ENCODE measurements at regions not wholly inside any gene's neighbourhood (a gene's known extent, or its start where the extent isn't known, plus 50 kb on each side); places are given as distances from the start of the nearest gene placed in this dataset.

DNA sequence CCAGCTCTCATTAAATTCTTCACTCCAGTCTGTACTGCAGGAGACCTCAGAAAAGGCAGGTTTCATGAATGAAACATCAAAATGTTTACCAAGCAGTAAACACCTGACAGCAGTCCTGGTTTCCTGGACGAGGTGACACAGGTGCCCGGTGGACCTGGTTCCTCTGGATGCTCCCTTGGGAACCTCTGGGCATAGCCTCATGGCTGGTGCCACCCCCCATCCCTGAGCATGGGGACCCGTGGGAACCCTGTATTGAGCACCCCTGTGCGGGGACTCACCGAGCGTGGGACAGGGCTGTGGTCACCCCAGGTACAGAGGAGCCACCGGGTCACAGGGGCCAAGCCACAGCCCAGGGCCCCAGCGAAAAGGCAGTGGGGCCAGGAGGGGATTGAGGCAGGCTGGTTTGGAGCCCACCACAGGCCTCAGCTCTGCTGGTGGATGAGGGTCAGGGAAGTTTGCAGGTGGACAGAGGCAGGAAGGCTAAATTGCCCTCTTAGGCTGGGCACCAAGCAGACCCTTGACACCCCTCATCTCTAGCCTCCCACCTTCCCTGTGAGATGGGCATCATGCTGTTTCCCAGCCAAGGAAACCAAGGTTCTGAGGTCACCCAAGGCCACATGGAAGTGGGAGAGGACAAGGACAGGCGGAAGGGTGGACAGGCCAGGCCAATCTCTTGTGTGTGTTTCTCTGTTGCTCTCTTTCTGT is 158.4 kb downstream of the PTPRU start:
- Histone ChIP-seq H3K9me3 (peaks cover 0 to 6% (median 1%) of the 10 kb centered on the region in 4 donors), H3K27ac (no peak overlapping the region), H3K4me1 (peaks cover 0 to 4% (median 0%) of the 10 kb centered on the region in 4 donors), H3K4me3 (no peak overlapping the region), H3K27me3 (no peaks in the 10 kb centered on the region), H3K36me3 (no peaks in the 10 kb centered on the region)
- TF ChIP-seq, protein P1, sequence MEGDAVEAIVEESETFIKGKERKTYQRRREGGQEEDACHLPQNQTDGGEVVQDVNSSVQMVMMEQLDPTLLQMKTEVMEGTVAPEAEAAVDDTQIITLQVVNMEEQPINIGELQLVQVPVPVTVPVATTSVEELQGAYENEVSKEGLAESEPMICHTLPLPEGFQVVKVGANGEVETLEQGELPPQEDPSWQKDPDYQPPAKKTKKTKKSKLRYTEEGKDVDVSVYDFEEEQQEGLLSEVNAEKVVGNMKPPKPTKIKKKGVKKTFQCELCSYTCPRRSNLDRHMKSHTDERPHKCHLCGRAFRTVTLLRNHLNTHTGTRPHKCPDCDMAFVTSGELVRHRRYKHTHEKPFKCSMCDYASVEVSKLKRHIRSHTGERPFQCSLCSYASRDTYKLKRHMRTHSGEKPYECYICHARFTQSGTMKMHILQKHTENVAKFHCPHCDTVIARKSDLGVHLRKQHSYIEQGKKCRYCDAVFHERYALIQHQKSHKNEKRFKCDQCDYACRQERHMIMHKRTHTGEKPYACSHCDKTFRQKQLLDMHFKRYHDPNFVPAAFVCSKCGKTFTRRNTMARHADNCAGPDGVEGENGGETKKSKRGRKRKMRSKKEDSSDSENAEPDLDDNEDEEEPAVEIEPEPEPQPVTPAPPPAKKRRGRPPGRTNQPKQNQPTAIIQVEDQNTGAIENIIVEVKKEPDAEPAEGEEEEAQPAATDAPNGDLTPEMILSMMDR (IDR thresholded peaks at IDR 0.05), result no peak
- TF ChIP-seq POLR2A (IDR thresholded peaks at IDR 0.05) (no peak), EP300 (IDR thresholded peaks at IDR 0.05) (no peak), POLR2AphosphoS5 (IDR thresholded peaks at IDR 0.05) (no peak)
- 72 to 73% methylated on average over 6 to 9 of the region's 9 CpGs for whole genome bisulfite sequencing, 2 donors
- DNase-seq (no peak), ATAC-seq (ENCODE audit: low FRiP score in 2 of 2) (no peak)

DNA sequence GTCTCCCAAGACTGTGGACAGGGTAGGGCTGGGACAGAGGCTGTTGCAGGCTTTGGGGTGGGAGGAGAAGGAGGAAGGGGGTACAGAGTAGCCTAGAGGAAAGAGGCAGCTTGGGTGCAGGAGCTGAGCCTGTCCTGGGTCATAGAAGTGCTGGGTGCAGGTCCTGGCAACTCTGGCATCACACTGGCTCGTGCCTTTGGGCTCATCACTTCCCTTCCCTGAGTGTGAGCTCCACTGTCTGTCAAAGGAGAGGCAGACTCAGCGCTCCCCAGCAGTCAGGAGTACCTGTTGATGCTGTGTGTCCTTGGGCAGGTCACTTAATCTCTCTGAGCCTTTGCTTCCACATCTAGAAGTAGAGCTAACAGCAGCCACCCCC is 157.1 kb downstream of the PTPRU start:
- Histone ChIP-seq H3K4me3 (no peak overlapping the region), H3K27ac (no peak overlapping the region), H3K4me1 (peaks cover 0 to 4% (median 0%) of the 10 kb centered on the region in 4 donors), H3K27me3 (no peaks in the 10 kb centered on the region), H3K9me3 (no peaks in the 10 kb centered on the region), H3K36me3 (no peaks in the 10 kb centered on the region)
- ATAC-seq (ENCODE audit: low FRiP score in 2 of 2) (no peak), DNase-seq (no peak)
- no peak for TF ChIP-seq POLR2AphosphoS5 (IDR thresholded peaks at IDR 0.05)
- TF ChIP-seq, protein P1 (IDR thresholded peaks at IDR 0.05), result no peak
- TF ChIP-seq POLR2A (IDR thresholded peaks at IDR 0.05), result no peak
- no peak for TF ChIP-seq EP300 (IDR thresholded peaks at IDR 0.05)
- WGBS, 2 donors, result 88 to 89% methylated on average over 2 of the region's 2 CpGs

DNA sequence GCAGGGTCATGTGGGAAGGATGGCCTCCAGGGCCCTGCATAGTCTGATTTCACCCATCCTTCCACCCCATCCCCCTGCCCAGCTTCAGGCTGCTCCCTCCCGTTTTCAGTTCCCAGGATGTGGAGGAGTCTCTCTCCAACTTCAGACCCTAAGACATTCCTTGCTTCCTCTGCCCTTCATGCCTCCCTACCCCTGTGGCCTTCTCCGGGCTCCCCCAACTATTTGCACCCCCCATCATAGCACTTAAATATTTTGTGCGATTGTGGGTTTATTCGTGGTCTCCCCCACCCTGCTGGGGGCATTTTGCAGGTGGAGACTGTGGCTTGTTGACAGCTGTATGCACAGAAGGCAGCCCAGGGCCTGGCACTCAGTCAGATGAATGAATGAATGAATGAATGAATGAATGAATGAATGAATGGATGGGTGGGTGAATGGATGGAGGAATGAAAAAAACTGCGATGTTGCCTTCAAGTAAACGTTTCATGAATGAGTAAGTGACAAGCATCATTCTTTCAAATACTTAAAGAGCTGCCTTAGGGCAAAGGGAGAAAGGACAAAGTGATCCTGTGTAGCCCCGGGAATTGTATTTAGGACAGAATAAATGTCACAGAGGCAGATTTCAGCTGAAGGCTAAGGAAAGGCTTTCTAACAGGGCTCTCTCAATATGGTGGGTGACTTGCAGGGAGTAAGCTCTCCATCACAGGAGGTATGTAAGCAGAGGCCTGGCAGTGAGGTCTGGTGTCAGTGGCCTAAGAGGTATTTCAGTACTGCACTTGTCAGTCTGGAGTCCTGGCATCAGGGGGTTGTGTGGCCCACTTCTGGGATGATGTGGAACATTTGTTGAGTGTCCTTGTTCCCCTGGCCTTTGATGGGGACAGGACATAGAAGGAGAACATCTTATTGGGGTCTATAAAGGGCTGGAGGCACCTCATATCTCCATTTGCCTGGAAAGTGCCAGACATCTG is 156.4 kb downstream of the PTPRU start:
- H3K27ac ChIP-seq, result no peak overlapping the region
- 63 to 71% methylated on average over 7 of the region's 7 CpGs for WGBS, 2 donors
- H3K27me3 ChIP-seq, result no peaks in the 10 kb centered on the region
- TF ChIP-seq, protein P1 (IDR thresholded peaks at IDR 0.05), result no peak
- TF ChIP-seq POLR2A (IDR thresholded peaks at IDR 0.05) (no peak), POLR2AphosphoS5 (IDR thresholded peaks at IDR 0.05) (no peak)
- ATAC-seq (ENCODE audit: low FRiP score in 2 of 2) (no peak), DNase-seq (no peak)
- H3K4me3 ChIP-seq, result no peak overlapping the region
- H3K9me3 ChIP-seq, result no peaks in the 10 kb centered on the region
- H3K36me3 ChIP-seq, result no peaks in the 10 kb centered on the region
- peaks cover 0 to 4% (median 0%) of the 10 kb centered on the region in 4 donors for H3K4me1 ChIP-seq

DNA sequence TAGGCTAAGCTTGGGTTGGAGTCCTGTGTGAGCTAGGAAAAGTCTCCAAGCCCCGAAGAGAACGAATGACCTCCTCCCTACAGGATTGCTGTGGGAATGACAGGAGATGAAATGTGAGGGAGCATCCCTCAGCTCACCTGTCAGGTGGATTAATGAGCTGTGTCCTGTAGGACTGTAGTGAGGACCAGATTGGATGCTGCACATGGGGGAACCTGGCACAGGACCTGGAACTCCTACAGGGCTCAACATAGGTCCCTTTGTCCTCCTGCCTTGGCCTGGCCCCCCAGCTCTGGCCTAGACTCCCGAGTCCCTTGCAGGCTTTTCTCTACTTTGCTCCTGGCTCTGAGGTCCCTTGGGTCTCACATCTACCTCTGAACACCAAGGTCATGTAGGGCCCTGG is 155.7 kb downstream of the PTPRU start:
- H3K27me3 ChIP-seq, result no peaks in the 10 kb centered on the region
- 40 to 67% methylated on average over 3 of the region's 3 CpGs for WGBS, 2 donors
- no peak overlapping the region for H3K4me3 ChIP-seq
- H3K27ac ChIP-seq, result no peak overlapping the region
- no peaks in the 10 kb centered on the region for H3K9me3 ChIP-seq
- DNase-seq, result no peak
- no peak for TF ChIP-seq POLR2AphosphoS5 (IDR thresholded peaks at IDR 0.05)
- TF ChIP-seq POLR2A (IDR thresholded peaks at IDR 0.05), result no peak
- no peak for ATAC-seq (ENCODE audit: low FRiP score in 2 of 2)
- H3K36me3 ChIP-seq, result no peaks in the 10 kb centered on the region
- peaks cover 0 to 4% (median 0%) of the 10 kb centered on the region in 4 donors for H3K4me1 ChIP-seq

DNA sequence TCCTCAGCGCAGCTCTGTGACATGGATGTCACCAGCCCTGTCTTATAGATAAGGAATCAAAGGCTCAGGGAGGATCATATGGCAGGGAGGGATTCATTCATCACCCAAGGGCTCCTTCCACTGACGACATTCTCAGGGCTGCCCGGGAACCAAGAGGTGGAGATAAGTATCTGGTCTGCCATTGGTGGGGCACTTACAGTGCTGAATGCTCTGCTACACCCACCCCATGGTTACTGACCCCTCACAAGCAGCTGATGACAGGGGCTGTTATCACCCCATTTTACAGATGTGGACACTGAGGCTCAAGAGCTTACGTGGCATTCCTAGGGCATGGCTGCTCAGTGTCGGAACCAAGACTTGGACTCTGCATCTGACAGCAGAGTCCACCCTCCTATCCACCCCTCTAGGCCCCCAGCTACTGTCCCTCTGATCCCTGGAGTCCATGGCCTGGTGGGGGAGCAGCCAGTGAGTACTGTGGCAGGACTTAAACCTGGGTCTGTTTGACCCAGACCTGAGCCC is 155.1 kb downstream of the PTPRU start:
- H3K4me1 ChIP-seq, result peaks cover 0 to 4% (median 0%) of the 10 kb centered on the region in 4 donors
- H3K4me3 ChIP-seq, result no peak overlapping the region
- no peak for DNase-seq
- TF ChIP-seq POLR2AphosphoS5 (IDR thresholded peaks at IDR 0.05) (no peak), EP300 (IDR thresholded peaks at IDR 0.05) (no peak), POLR2A (IDR thresholded peaks at IDR 0.05) (no peak)
- TF ChIP-seq, protein P1 (IDR thresholded peaks at IDR 0.05), result no peak
- 10 to 45% methylated on average over 2 to 5 of the region's 5 CpGs for WGBS, 2 donors
- no peaks in the 10 kb centered on the region for H3K9me3 ChIP-seq
- ATAC-seq (ENCODE audit: low FRiP score in 2 of 2), result no peak
- H3K27me3 ChIP-seq, result no peaks in the 10 kb centered on the region
- H3K36me3 ChIP-seq, result no peaks in the 10 kb centered on the region
- no peak overlapping the region for H3K27ac ChIP-seq

Data from upper lobe of left lung (tissue), 6 donors.